MM.1S (cell line): ENCODE measurements at regions not wholly inside any gene's neighbourhood (a gene's known extent, or its start where the extent isn't known, plus 50 kb on each side); places are given as distances from the start of the nearest gene placed in this dataset.

Experiments
- DNase-seq: peaks from one replicate; pipeline ENCODE4 v3.0.0-alpha.2; 2015
- H2AFZ ChIP-seq: fragments of 300-600 bp; sonication (generic); 2 replicates; pipeline ENCODE4 v1.6.0; 2016; ENCODE audit warnings: antibody characterized with exemption, low read length
- H3F3A ChIP-seq: fragments of 300-600 bp; sonication (generic); 2 replicates; pipeline ENCODE4 v1.6.1; 2016; ENCODE audit warnings: mild to moderate bottlenecking, antibody characterized with exemption, low read length, moderate library complexity, mixed read lengths; ENCODE audit not compliant: insufficient read depth
- H3K27ac ChIP-seq: fragments of 300-600 bp; sonication (generic); 2 replicates; pipeline ENCODE4 v1.5.1; 2016; ENCODE audit warnings: mild to moderate bottlenecking, low read length
- H3K27me3 ChIP-seq: fragments of 300-600 bp; sonication (generic); replicated peaks from 2 replicates; pipeline ENCODE4 v1.6.0; 2016; ENCODE audit warnings: low read length; ENCODE audit not compliant: insufficient read depth
- H3K36me3 ChIP-seq: fragments of 300-600 bp; sonication (generic); replicated peaks from 2 replicates; pipeline ENCODE4 v1.6.1; 2016; ENCODE audit warnings: mild to moderate bottlenecking, low read length, mixed read lengths; ENCODE audit not compliant: insufficient read depth
- H3K4me1 ChIP-seq: fragments of 300-600 bp; sonication (generic); 2 replicates; pipeline ENCODE4 v1.6.1; 2016; ENCODE audit warnings: low read length, mixed read lengths
- H3K4me2 ChIP-seq: fragments of 300-600 bp; sonication (generic); 2 replicates; pipeline ENCODE4 v1.6.0; 2016; ENCODE audit warnings: low read depth, low read length
- H3K4me3 ChIP-seq: fragments of 300-600 bp; sonication (generic); 2 replicates; pipeline ENCODE4 v1.5.1; 2016; ENCODE audit warnings: low read length, mixed read lengths
- H3K79me2 ChIP-seq: fragments of 300-600 bp; sonication (generic); 2 replicates; pipeline ENCODE4 v1.6.1; 2016; ENCODE audit warnings: mixed run types, low read length, mixed read lengths
- H3K9ac ChIP-seq: fragments of 300-600 bp; sonication (generic); 2 replicates; pipeline ENCODE4 v1.6.1; 2016; ENCODE audit warnings: low read length, mixed read lengths
- H3K9me2 ChIP-seq: fragments of 300-600 bp; sonication (generic); replicated peaks from 2 replicates; pipeline ENCODE4 v1.6.1; 2016; ENCODE audit warnings: mild to moderate bottlenecking, low read length, mixed read lengths; ENCODE audit not compliant: insufficient read depth
- H3K9me3 ChIP-seq: fragments of 300-600 bp; sonication (generic); replicated peaks from 2 replicates; pipeline ENCODE4 v1.6.1; 2016; ENCODE audit warnings: mild to moderate bottlenecking, low read length, mixed read lengths; ENCODE audit not compliant: insufficient read depth
- H4K20me1 ChIP-seq: fragments of 300-600 bp; sonication (generic); 2 replicates; pipeline ENCODE4 v1.6.1; 2016; ENCODE audit warnings: mild to moderate bottlenecking, low read length, moderate library complexity, mixed read lengths; ENCODE audit not compliant: insufficient read depth
- EZH2 ChIP-seq: fragments of 300-600 bp; sonication (generic); optimal IDR thresholded peaks from 2 replicates; pipeline ENCODE3; 2017; ENCODE audit warnings: low read depth, mild to moderate bottlenecking, antibody characterized with exemption, low read length, mixed read lengths
- EZH2phosphoT487 ChIP-seq: fragments of 300-600 bp; sonication (generic); IDR thresholded peaks from 2 replicates; pipeline ENCODE4 v1.6.1; 2018; ENCODE audit warnings: antibody characterized with exemption, low read length
- TF ChIP-seq, protein P1 (sequence below): fragments of 300-600 bp; sonication (generic); IDR thresholded peaks from 2 replicates; pipeline ENCODE4 v1.5.1; 2016; ENCODE audit warnings: antibody characterized with exemption, low read length, mixed read lengths

- Histone ChIP-seq H3K36me3 (no peaks in the 10 kb centered on the region), H3K4me1 (no peaks in the 10 kb centered on the region), H2AFZ (no peak overlapping the region), H3K9me3 (no peaks in the 10 kb centered on the region), H3K27ac (no peak overlapping the region), H4K20me1 (no peaks in the 10 kb centered on the region), H3K79me2 (no peaks in the 10 kb centered on the region), H3K4me3 (no peak overlapping the region), H3K9ac (no peak overlapping the region), H3F3A (no peaks in the 10 kb centered on the region), H3K4me2 (no peak overlapping the region), H3K9me2 (no peaks in the 10 kb centered on the region), H3K27me3 (no peaks in the 10 kb centered on the region)
- TF ChIP-seq EZH2 (no peak), EZH2phosphoT487 (no peak)
- TF ChIP-seq, protein P1, sequence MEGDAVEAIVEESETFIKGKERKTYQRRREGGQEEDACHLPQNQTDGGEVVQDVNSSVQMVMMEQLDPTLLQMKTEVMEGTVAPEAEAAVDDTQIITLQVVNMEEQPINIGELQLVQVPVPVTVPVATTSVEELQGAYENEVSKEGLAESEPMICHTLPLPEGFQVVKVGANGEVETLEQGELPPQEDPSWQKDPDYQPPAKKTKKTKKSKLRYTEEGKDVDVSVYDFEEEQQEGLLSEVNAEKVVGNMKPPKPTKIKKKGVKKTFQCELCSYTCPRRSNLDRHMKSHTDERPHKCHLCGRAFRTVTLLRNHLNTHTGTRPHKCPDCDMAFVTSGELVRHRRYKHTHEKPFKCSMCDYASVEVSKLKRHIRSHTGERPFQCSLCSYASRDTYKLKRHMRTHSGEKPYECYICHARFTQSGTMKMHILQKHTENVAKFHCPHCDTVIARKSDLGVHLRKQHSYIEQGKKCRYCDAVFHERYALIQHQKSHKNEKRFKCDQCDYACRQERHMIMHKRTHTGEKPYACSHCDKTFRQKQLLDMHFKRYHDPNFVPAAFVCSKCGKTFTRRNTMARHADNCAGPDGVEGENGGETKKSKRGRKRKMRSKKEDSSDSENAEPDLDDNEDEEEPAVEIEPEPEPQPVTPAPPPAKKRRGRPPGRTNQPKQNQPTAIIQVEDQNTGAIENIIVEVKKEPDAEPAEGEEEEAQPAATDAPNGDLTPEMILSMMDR: no peak
- DNase-seq: no peak
These were observed 389.1 kb downstream of the XPNPEP1 start for GRCh38 chr10:109534193-109534592.

- no peaks in the 10 kb centered on the region for H3K9me3 ChIP-seq
- H3K27me3 ChIP-seq: no peaks in the 10 kb centered on the region
- H3K4me3 ChIP-seq: no peak overlapping the region
- H3K27ac ChIP-seq: no peak overlapping the region
- TF ChIP-seq, protein P1: no peak
- no peak for TF ChIP-seq EZH2
- no peak for TF ChIP-seq EZH2phosphoT487
- H3K9me2 ChIP-seq: no peaks in the 10 kb centered on the region
- H3K36me3 ChIP-seq: no peaks in the 10 kb centered on the region
- no peak for DNase-seq
- H3K9ac ChIP-seq: no peak overlapping the region
- no peaks in the 10 kb centered on the region for H3K4me1 ChIP-seq
- H3K4me2 ChIP-seq: no peak overlapping the region
- H3K79me2 ChIP-seq: no peaks in the 10 kb centered on the region
- H2AFZ ChIP-seq: no peak overlapping the region
- H3F3A ChIP-seq: no peaks in the 10 kb centered on the region
- no peaks in the 10 kb centered on the region for H4K20me1 ChIP-seq
These were observed 394.1 kb downstream of the XPNPEP1 start for GRCh38 chr10:109529258-109529657.

DNA sequence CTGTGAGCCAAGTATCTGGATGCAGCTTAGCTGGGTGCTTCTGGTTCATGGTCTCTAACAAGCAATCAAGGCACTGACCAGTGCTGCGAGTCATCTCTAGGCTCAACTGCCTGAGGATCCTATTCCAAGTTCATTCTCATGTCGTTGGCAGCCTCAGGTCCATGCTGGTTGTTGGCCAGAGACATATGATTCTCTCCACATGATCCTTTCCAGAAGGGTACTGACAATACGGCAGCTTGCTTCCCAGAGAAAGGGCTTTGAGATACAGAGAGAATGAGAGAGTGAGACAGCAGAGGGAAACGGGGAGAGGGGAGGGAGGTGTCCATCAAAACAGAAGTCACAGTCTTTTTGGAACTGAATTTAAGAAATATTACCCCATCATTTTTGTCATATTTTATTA, 405.6 kb downstream of the XPNPEP1 start:
- Histone ChIP-seq H4K20me1 (no peaks in the 10 kb centered on the region), H3K79me2 (no peaks in the 10 kb centered on the region), H3K9me2 (no peaks in the 10 kb centered on the region), H3F3A (no peaks in the 10 kb centered on the region), H3K4me2 (no peak overlapping the region), H3K4me1 (no peaks in the 10 kb centered on the region), H3K27ac (no peak overlapping the region), H3K9ac (no peak overlapping the region), H3K9me3 (no peaks in the 10 kb centered on the region), H2AFZ (no peak overlapping the region), H3K4me3 (no peak overlapping the region), H3K27me3 (no peaks in the 10 kb centered on the region), H3K36me3 (no peaks in the 10 kb centered on the region)
- TF ChIP-seq EZH2phosphoT487: no peak
- no peak for TF ChIP-seq EZH2
- TF ChIP-seq, protein P1: no peak
- no peak for DNase-seq

GRCh38 chr10:109504401-109504800, 418.9 kb downstream of the XPNPEP1 start:
- no peaks in the 10 kb centered on the region for H3K36me3 ChIP-seq
- H3K79me2 ChIP-seq: no peaks in the 10 kb centered on the region
- TF ChIP-seq EZH2 (no peak), EZH2phosphoT487 (no peak)
- TF ChIP-seq, protein P1: no peak
- no peaks in the 10 kb centered on the region for H3K9me3 ChIP-seq
- no peak for DNase-seq
- no peak overlapping the region for H3K27ac ChIP-seq
- H3K9me2 ChIP-seq: no peaks in the 10 kb centered on the region
- no peak overlapping the region for H3K4me3 ChIP-seq
- no peaks in the 10 kb centered on the region for H3K4me1 ChIP-seq
- no peak overlapping the region for H3K4me2 ChIP-seq
- H3K27me3 ChIP-seq: no peaks in the 10 kb centered on the region
- no peaks in the 10 kb centered on the region for H3F3A ChIP-seq
- no peaks in the 10 kb centered on the region for H4K20me1 ChIP-seq
- H3K9ac ChIP-seq: no peak overlapping the region
- H2AFZ ChIP-seq: no peak overlapping the region
